Mucosa of descending colon (tissue), 3 donors: ENCODE measurements at regions not wholly inside any gene's neighbourhood (a gene's known extent, or its start where the extent isn't known, plus 50 kb on each side); places are given as distances from the start of the nearest gene placed in this dataset.
"Not testable (repeated sequence)": the region's sequence is repeated elsewhere in the genome, so short reads cannot be mapped to it uniquely, and the experiment has no call there.

Experiments
- ATAC-seq: fragments of 200-7000 bp; cut with Tn5 transposase; one replicate; pipeline ENCODE4 v1.9.1; 2020; ENCODE audit warnings: mild to moderate bottlenecking, moderate library complexity
- DNase-seq, 3 donors: peaks; one replicate each; pipeline ENCODE4 v3.0.0-alpha.2; 2020
- H3K36me3 ChIP-seq: fragments of 200-600 bp; one replicate; pipeline ENCODE4 v1.8.0; 2021; ENCODE audit warnings: low read depth, mild to moderate bottlenecking
- H3K4me1 ChIP-seq: fragments of 200-600 bp; one replicate; pipeline ENCODE4 v1.8.0; 2021; ENCODE audit warnings: low read depth, mild to moderate bottlenecking
- H3K4me3 ChIP-seq: fragments of 200-600 bp; one replicate; pipeline ENCODE4 v1.8.0; 2021; ENCODE audit warnings: mild to moderate bottlenecking
- H3K9me3 ChIP-seq: fragments of 200-600 bp; one replicate; pipeline ENCODE4 v1.8.0; 2021; ENCODE audit warnings: mild to moderate bottlenecking
- CTCF ChIP-seq: fragments of 200-600 bp; IDR thresholded peaks from one replicate; pipeline ENCODE4 v1.8.0; 2022; ENCODE audit warnings: antibody characterized with exemption, mild to moderate bottlenecking
- intact Hi-C, 2 donors: fragments of 100-400 bp; cut with DNase I in 1 of 2; cut with micrococcal nuclease in 1 of 2; formaldehyde crosslinking; loops; one replicate each; pipeline versions ENCODE4 v1.11.0 to v1.11.1; 2022; cut with DNase I, micrococcal nuclease
- donor health status: DM: no; HTN: no; CAD: no; lungs with moderate emphysema.
- donor health status: DM: no; HTN: no; CAD: no.
- donor health status: DM: no; HTN: yes; CAD: no.

DNA sequence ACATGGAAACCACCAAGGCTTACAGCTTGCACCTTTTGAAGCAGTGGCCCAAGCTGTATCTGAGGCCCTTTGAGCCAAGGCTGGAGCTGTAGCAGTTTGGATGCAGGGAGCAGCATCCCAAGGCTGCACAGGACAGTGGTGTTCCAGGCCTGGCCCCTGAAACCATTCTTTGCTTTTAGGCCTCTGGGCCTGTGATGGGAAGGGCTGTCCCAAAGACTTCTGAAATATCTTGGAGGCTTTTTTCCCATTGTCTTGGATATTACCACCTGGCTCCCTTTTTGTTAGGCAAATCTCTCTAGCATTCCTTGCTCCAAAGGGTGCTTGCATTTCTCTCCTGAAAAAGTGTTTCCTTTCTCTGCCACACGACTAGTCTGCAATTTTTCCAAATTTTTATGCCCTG is 302.8 kb upstream of the MDFIC2 start:
- no peak for TF ChIP-seq CTCF
- ATAC-seq, result no peak

GRCh38 chr3:70614111-70614510 is 301.7 kb upstream of the MDFIC2 start:
- no peak for DNase-seq
- intact Hi-C loops, result no loop called here
- no peaks in the 10 kb centered on the region for H3K36me3 ChIP-seq
- H3K4me1 ChIP-seq, result no peaks in the 10 kb centered on the region
- TF ChIP-seq CTCF, result no peak
- ATAC-seq, result no peak
- H3K9me3 ChIP-seq, result no peaks in the 10 kb centered on the region
- no peak overlapping the region for H3K4me3 ChIP-seq

More for the DNA sequence above, 302.8 kb upstream of the MDFIC2 start:
- Histone ChIP-seq H3K4me1 (no peaks in the 10 kb centered on the region), H3K9me3 (no peaks in the 10 kb centered on the region), H3K36me3 (no peaks in the 10 kb centered on the region), H3K4me3 (no peak overlapping the region)
- intact Hi-C loops, result no loop called here
- no peak for DNase-seq

DNA sequence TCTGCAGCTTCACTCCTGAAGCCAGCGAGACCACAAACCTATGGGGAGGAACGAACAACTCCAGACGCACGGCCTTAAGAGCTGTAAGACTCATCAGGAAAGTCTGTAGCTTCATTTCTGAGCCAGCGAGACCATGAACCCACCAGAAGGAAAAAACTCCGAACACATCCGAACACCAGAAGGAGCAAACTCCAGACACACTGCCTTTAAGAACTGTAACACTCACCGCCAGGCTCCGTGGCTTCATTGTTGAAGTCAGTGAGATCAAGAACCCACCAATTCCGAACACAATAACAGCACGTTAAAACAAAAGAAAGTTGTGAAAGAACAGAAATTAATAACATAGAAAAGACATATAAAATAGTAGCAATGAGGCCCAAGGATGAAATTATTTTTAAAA is 300.5 kb upstream of the MDFIC2 start:
- H3K4me1 ChIP-seq, result no peaks in the 10 kb centered on the region
- no peaks in the 10 kb centered on the region for H3K36me3 ChIP-seq
- no peak for TF ChIP-seq CTCF
- ATAC-seq (no peak), DNase-seq (no peak)
- intact Hi-C loops, result no loop called here
- H3K4me3 ChIP-seq, result no peak overlapping the region
- no peaks in the 10 kb centered on the region for H3K9me3 ChIP-seq

DNA sequence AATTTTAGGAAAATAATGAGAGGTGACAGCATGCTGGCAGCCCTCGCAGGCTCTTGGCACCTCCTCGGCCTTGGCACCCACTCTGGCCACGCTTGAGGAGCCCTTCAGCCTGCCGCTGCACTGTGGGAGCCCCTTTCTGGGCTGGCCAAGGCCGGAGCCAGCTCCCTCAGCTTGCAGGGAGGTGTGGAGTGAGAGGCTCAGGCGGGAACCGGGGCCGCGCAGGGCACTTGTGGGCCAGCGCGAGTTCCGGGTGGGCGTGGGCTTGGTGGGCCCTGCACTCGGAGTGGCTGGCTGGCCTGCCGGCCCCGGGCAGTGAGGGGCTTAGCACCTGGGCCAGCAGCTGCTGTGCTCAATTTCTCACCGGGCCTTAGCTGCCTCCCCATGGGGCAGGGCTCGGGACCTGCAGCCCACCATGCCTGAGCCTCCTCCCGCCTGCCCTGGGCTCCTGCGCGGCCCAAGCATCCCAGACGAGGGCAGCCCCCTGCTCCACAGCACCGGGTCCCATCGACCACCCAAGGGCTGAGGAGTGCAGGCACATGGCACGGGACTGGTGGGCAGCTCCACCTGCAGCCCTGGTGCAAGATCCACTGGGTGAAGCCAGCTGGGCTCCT is 299.3 kb upstream of the MDFIC2 start:
- H3K4me3 ChIP-seq, ATAC-seq, H3K9me3 ChIP-seq, H3K4me1 ChIP-seq, intact Hi-C loops, H3K36me3 ChIP-seq, DNase-seq: not testable (repeated sequence)

DNA sequence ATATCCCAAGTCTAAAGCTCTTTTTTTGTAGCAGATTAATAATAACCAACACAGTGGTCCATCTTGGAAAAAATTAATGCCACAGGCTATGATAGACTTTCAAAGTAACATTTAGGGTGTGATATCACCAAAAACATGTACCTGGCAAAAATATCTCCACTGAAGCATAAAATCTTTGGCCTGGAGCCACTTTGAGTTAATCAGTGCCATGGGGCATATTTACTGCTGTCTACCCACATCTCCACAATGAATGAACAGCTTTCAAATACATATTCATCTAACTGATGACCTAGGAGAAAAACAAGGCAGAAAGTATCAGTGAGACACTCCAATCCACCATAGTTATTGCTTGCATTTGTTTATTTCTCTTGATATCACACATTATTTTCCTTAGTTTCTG is 296.0 kb upstream of the MDFIC2 start:
- no peak for TF ChIP-seq CTCF
- ATAC-seq, result no peak
- peak in 1 of 3 donors; percentile 26 for DNase-seq
- intact Hi-C loops, result no loop called here
- Histone ChIP-seq H3K4me1 (no peaks in the 10 kb centered on the region), H3K9me3 (no peaks in the 10 kb centered on the region), H3K4me3 (no peak overlapping the region), H3K36me3 (no peaks in the 10 kb centered on the region)

DNA sequence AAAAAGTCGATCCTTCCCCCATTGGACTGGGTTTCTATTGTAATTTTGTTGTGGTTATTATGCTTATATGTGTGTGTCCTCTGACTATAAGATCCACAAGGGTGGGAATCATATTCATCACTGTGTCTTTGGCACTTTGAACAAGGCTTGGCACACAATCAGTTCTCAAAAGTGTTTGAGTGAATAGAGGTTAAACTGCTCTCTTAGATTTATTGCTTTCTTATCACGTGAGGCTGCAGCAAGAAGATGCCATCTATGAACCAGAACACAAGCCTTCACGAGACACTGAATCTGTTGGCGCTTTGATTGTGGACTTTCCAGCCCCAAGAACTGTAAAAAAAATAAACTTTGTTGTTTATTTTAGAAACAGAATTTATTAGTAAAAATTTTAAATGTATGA is 295.0 kb upstream of the MDFIC2 start:
- Histone ChIP-seq H3K9me3 (no peaks in the 10 kb centered on the region), H3K4me1 (no peaks in the 10 kb centered on the region), H3K36me3 (no peaks in the 10 kb centered on the region), H3K4me3 (no peak overlapping the region)
- no peak for TF ChIP-seq CTCF
- no peak for DNase-seq
- intact Hi-C loops, result no loop called here
- no peak for ATAC-seq
